H1 (cell line): ENCODE measurements at regions not wholly inside any gene's neighbourhood (a gene's known extent, or its start where the extent isn't known, plus 50 kb on each side); places are given as distances from the start of the nearest gene placed in this dataset.

Experiments
- CTCF ChIA-PET: fragments of 300-600 bp; sonication (Branson Sonifier 250); formaldehyde crosslinking; loops from one replicate; lab custom pipeline; 2021; ENCODE audit not compliant: partially characterized antibody; lab: Charles Lee
- POLR2A ChIA-PET: fragments of 300-600 bp; sonication (Branson Sonifier 250); formaldehyde crosslinking; loops from one replicate; lab custom pipeline; 2021; ENCODE audit warnings: inconsistent platforms; ENCODE audit not compliant: partially characterized antibody; lab: Charles Lee
- DNase-seq, 2 experiments: peaks; one replicate each; pipeline versions ENCODE4 v3.0.0 to v3.0.0-alpha.2; 2010 to 2022; ENCODE audit warnings: low spot score in 2 of 2, low read depth in 1 of 2, mixed read lengths in 1 of 2
- FAIRE-seq: peaks from 2 replicates; lab custom pipeline; 2011; peaks lifted over from hg19 to GRCh38; lab: Jason Lieb, UNC
- H2AFZ ChIP-seq: 2 replicates; pipeline ENCODE4 v1.8.1; 2012; ENCODE audit warnings: low read length, inconsistent platforms
- H2AK5ac ChIP-seq: 2 replicates; pipeline ENCODE4 v1.6.1; 2013; ENCODE audit warnings: low read depth, low read length
- H2BK120ac ChIP-seq: replicated peaks from 2 replicates; pipeline ENCODE3; 2013; ENCODE audit warnings: low read depth, low read length, inconsistent platforms
- H2BK12ac ChIP-seq: 2 replicates; pipeline ENCODE4 v1.6.1; 2013; ENCODE audit warnings: low read depth, low read length
- H2BK15ac ChIP-seq: 2 replicates; pipeline ENCODE4 v1.6.1; 2013; ENCODE audit warnings: low read length
- H2BK20ac ChIP-seq: 2 replicates; pipeline ENCODE4 v1.6.1; 2013; ENCODE audit warnings: low read length
- H2BK5ac ChIP-seq: 2 replicates; pipeline ENCODE4 v1.6.1; 2013; ENCODE audit warnings: low read depth, low read length
- H3K14ac ChIP-seq: 2 replicates; pipeline ENCODE4 v1.6.1; 2013; ENCODE audit warnings: inconsistent platforms; ENCODE audit not compliant: insufficient read length
- H3K18ac ChIP-seq: 2 replicates; pipeline ENCODE4 v1.6.1; 2013; ENCODE audit warnings: low read length; ENCODE audit errors: extremely low read depth
- H3K23ac ChIP-seq: 2 replicates; pipeline ENCODE4 v1.6.1; 2013; ENCODE audit warnings: inconsistent platforms; ENCODE audit not compliant: insufficient read length
- H3K23me2 ChIP-seq: 2 replicates; pipeline ENCODE4 v1.6.1; 2013; ENCODE audit warnings: low read depth, low read length
- H3K27ac ChIP-seq: 2 replicates; pipeline ENCODE4 v1.6.1; 2011; ENCODE audit warnings: low read depth, low read length, inconsistent platforms
- H3K27me3 ChIP-seq, 4 experiments: replicated peaks in 1 of 4; 1 replicate in 1 of 4; 2 replicates in 3 of 4; pipeline versions ENCODE4 v1.6.1 to v1.8.1; 2011 to 2013; ENCODE audit warnings: low read length in 3 of 4, mild to moderate bottlenecking in 3 of 4, inconsistent platforms in 2 of 4, mixed read lengths in 2 of 4, moderate library complexity in 1 of 4; ENCODE audit not compliant: control insufficient read depth in 3 of 4, insufficient read depth in 3 of 4; ENCODE audit errors: extremely low read depth in 1 of 4
- H3K36me3 ChIP-seq, 4 experiments: 2 replicates each; pipeline versions ENCODE4 v1.6.1 to v1.8.1; 2011 to 2013; ENCODE audit warnings: mild to moderate bottlenecking in 4 of 4, low read length in 3 of 4, moderate library complexity in 2 of 4, control low read depth in 1 of 4, inconsistent platforms in 1 of 4; ENCODE audit not compliant: insufficient read depth in 4 of 4, control insufficient read depth in 2 of 4
- H3K4ac ChIP-seq: replicated peaks from 2 replicates; pipeline ENCODE3; 2013; ENCODE audit warnings: low read length, low read depth, mixed read lengths, inconsistent platforms; ENCODE audit not compliant: insufficient read length
- H3K4me1 ChIP-seq, 4 experiments: replicated peaks in 1 of 4; 1 replicate in 1 of 4; 2 replicates in 3 of 4; pipeline versions ENCODE4 v1.6.1 to v1.8.1; 2011 to 2013; ENCODE audit warnings: low read length in 3 of 4, inconsistent platforms in 2 of 4, mixed read lengths in 1 of 4; ENCODE audit not compliant: insufficient read depth in 4 of 4, control insufficient read depth in 3 of 4
- H3K4me2 ChIP-seq, 2 experiments: 2 replicates each; pipeline versions ENCODE4 v1.6.1 to v1.8.1; 2011 to 2013; ENCODE audit warnings: low read depth in 2 of 2, low read length in 2 of 2, control low read depth in 1 of 2, inconsistent platforms in 1 of 2, mild to moderate bottlenecking in 1 of 2; ENCODE audit not compliant: insufficient read depth in 1 of 2
- H3K4me3 ChIP-seq, 4 experiments: fragments of 200-600, 300-600 bp in 1 of 4; sonication (generic), shearing (Covaris generic), sonication (Bioruptor Twin) in 1 of 4; 2 replicates each; pipeline versions ENCODE4 v1.5.1 to v1.8.1; 2011 to 2016; ENCODE audit warnings: low read length in 4 of 4, low read depth in 3 of 4, control low read depth in 2 of 4, inconsistent platforms in 2 of 4, mild to moderate bottlenecking in 2 of 4, mixed read lengths in 1 of 4, moderate library complexity in 1 of 4; ENCODE audit not compliant: insufficient read depth in 2 of 4; ENCODE audit errors: extremely low read depth in 1 of 4
- H3K56ac ChIP-seq: replicated peaks from 2 replicates; pipeline ENCODE3; 2013; ENCODE audit warnings: low read depth, mild to moderate bottlenecking, mixed read lengths, low read length, inconsistent platforms; ENCODE audit not compliant: insufficient read length
- H3K79me1 ChIP-seq: 2 replicates; pipeline ENCODE4 v1.6.1; 2013; ENCODE audit warnings: low read depth, low read length, control low read depth
- H3K79me2 ChIP-seq, 2 experiments: 2 replicates each; pipeline versions ENCODE4 v1.6.1 to v1.8.1; 2012 to 2013; ENCODE audit warnings: low read length in 2 of 2, mild to moderate bottlenecking in 2 of 2, inconsistent platforms in 1 of 2; ENCODE audit not compliant: insufficient read depth in 2 of 2, control insufficient read depth in 1 of 2
- H3K9ac ChIP-seq, 4 experiments: replicated peaks in 1 of 4; 1 replicate in 1 of 4; 2 replicates in 3 of 4; pipeline versions ENCODE4 v1.6.1 to v1.8.1; 2011 to 2013; ENCODE audit warnings: low read depth in 3 of 4, low read length in 3 of 4, control low read depth in 2 of 4, mild to moderate bottlenecking in 2 of 4, moderate library complexity in 2 of 4, inconsistent platforms in 1 of 4; ENCODE audit errors: extremely low read depth in 1 of 4
- H3K9me3 ChIP-seq, 2 experiments: 2 replicates each; pipeline versions ENCODE4 v1.6.1 to v1.8.1; 2012 to 2013; ENCODE audit warnings: mild to moderate bottlenecking in 2 of 2, moderate library complexity in 2 of 2, control low read depth in 1 of 2, inconsistent platforms in 1 of 2, low read depth in 1 of 2, low read length in 1 of 2, mixed read lengths in 1 of 2; ENCODE audit not compliant: insufficient read depth in 2 of 2
- H4K20me1 ChIP-seq, 2 experiments: replicated peaks in 1 of 2; 2 replicates each; pipeline versions ENCODE3 to v1.8.1; 2011 to 2013; ENCODE audit warnings: inconsistent platforms in 2 of 2, low read length in 2 of 2, mild to moderate bottlenecking in 1 of 2; ENCODE audit not compliant: insufficient read depth in 2 of 2, control insufficient read depth in 1 of 2
- H4K5ac ChIP-seq: 2 replicates; pipeline ENCODE4 v1.6.1; 2013; ENCODE audit warnings: low read length, low read depth, mixed read lengths, inconsistent platforms; ENCODE audit not compliant: insufficient read length
- H4K8ac ChIP-seq: 2 replicates; pipeline ENCODE4 v1.8.0; 2013; ENCODE audit warnings: mild to moderate bottlenecking, moderate library complexity, low read length, inconsistent platforms; ENCODE audit not compliant: insufficient read depth; ENCODE audit errors: extremely low read depth
- H4K91ac ChIP-seq: replicated peaks from 2 replicates; pipeline ENCODE3; 2013; ENCODE audit warnings: low read length, mixed read lengths, inconsistent platforms; ENCODE audit not compliant: insufficient read length
- E2F6 ChIP-seq: IDR thresholded peaks from 2 replicates; pipeline ENCODE4 v1.6.1; 2012; ENCODE audit warnings: inconsistent platforms
- WGBS, 2 experiments: shearing (Covaris generic) in 1 of 2; methylation state at CpG; one replicate each; pipeline versions ENCODE4 v1.1.6 to v1.1.7; 2013 to 2015; ENCODE audit warnings: low lambda C conversion rate in 2 of 2, mixed read lengths in 2 of 2, inconsistent platforms in 1 of 2, low coverage in 1 of 2, missing lambda C conversion rate in 1 of 2; ENCODE audit not compliant: insufficient replicate concordance in 2 of 2, insufficient coverage in 1 of 2, insufficient read length in 1 of 2; ENCODE audit errors: extremely low coverage in 1 of 2, missing lambda C conversion rate in 1 of 2; 5-methylcytosine and 5-hydroxymethylcytosine counted together

- Histone ChIP-seq H4K5ac (no peak overlapping the region), H3K4me2 (no peak overlapping the region), H3K9me3 (0 out of 4 replicates have a peak, but pooled peaks cover 0 to 4% of the 10 kb centered on the region in 2 experiments), H3K4me1 (no peaks in the 10 kb centered on the region; a peak in 1 of 7 replicates), H2BK5ac (no peak overlapping the region), H3K27me3 (no peaks in the 10 kb centered on the region), H3K36me3 (no peaks in the 10 kb centered on the region), H2BK120ac (no peak overlapping the region), H2BK20ac (no peak overlapping the region), H2BK12ac (no peak overlapping the region), H3K14ac (no peak overlapping the region), H2AFZ (no peak overlapping the region), H3K79me1 (no peaks in the 10 kb centered on the region), H3K18ac (no peak overlapping the region), H3K4ac (no peak overlapping the region), H3K23me2 (no peaks in the 10 kb centered on the region), H3K23ac (no peak overlapping the region), H4K8ac (no peak overlapping the region), H4K91ac (no peak overlapping the region), H3K9ac (no peak overlapping the region), H3K27ac (no peak overlapping the region), H3K79me2 (no peaks in the 10 kb centered on the region), H2BK15ac (no peak overlapping the region), H4K20me1 (no peaks in the 10 kb centered on the region), H2AK5ac (no peak overlapping the region), H3K4me3 (no peak overlapping the region), H3K56ac (no peak overlapping the region)
- POLR2A ChIA-PET = no interaction called here
- CTCF ChIA-PET = no interaction called here
- FAIRE-seq = no peak
- WGBS, 2 experiments = 93% methylated on average over 2 of the region's 2 CpGs; no CpG with 5 or more reads in 1 of the 2 experiments
- no peak for DNase-seq
- no peak for TF ChIP-seq E2F6
Observed at GRCh38 chr5:22968386-22968785, 115.2 kb upstream of the CDH12 start.
